IMR-90 (cell line): ENCODE measurements at regions not wholly inside any gene's neighbourhood (a gene's known extent, or its start where the extent isn't known, plus 50 kb on each side); places are given as distances from the start of the nearest gene placed in this dataset.

Source experiments
- CEBPB ChIP-seq: IDR thresholded peaks from 2 replicates; pipeline ENCODE4 v1.6.1; 2012; ENCODE audit warnings: low read depth, low read length, improper control_type of control experiment
- CHD1 ChIP-seq: IDR thresholded peaks from 2 replicates; pipeline ENCODE4 v1.6.1; 2012; ENCODE audit warnings: low read depth, low read length, improper control_type of control experiment
- CTCF ChIP-seq: conservative IDR thresholded peaks from 2 replicates; pipeline ENCODE4 v1.5.1; 2012; ENCODE audit warnings: mild to moderate bottlenecking, low read depth, low read length, improper control_type of control experiment
- MAFK ChIP-seq: IDR thresholded peaks from 2 replicates; pipeline ENCODE4 v1.6.1; 2012; ENCODE audit warnings: low read depth, low read length, improper control_type of control experiment
- MAZ ChIP-seq: IDR thresholded peaks from 2 replicates; pipeline ENCODE4 v1.6.1; 2012; ENCODE audit warnings: low read depth, mild to moderate bottlenecking, low read length, improper control_type of control experiment, moderate library complexity, borderline replicate concordance
- POLR2A ChIP-seq: IDR thresholded peaks from 2 replicates; pipeline ENCODE4 v1.6.1; 2012; ENCODE audit warnings: mild to moderate bottlenecking, low read depth, low read length
- RAD21 ChIP-seq: IDR thresholded peaks from 2 replicates; pipeline ENCODE4 v1.6.1; 2012; ENCODE audit warnings: low read length, improper control_type of control experiment
- RCOR1 ChIP-seq: IDR thresholded peaks from 2 replicates; pipeline ENCODE4 v1.6.1; 2012; ENCODE audit warnings: mild to moderate bottlenecking, low read length, improper control_type of control experiment; ENCODE audit not compliant: insufficient replicate concordance
- RFX5 ChIP-seq: IDR thresholded peaks from 2 replicates; pipeline ENCODE4 v1.8.0; 2012; ENCODE audit warnings: low read depth, mild to moderate bottlenecking, low read length, moderate library complexity
- SMC3 ChIP-seq: fragments of 150-350 bp; IDR thresholded peaks from 2 replicates; pipeline ENCODE4 v1.6.1; 2016; ENCODE audit warnings: low read depth, mild to moderate bottlenecking, antibody characterized with exemption, low read length, moderate library complexity
- USF2 ChIP-seq: fragments of 150-350 bp; IDR thresholded peaks from 2 replicates; pipeline ENCODE4 v1.6.1; 2017; ENCODE audit warnings: mild to moderate bottlenecking, antibody characterized with exemption, low read length, low read depth

- no peak for TF ChIP-seq CTCF
- TF ChIP-seq POLR2A: no peak
- no peak for TF ChIP-seq CEBPB
- no peak for TF ChIP-seq SMC3
- TF ChIP-seq USF2: no peak
- no peak for TF ChIP-seq RFX5
- no peak for TF ChIP-seq MAZ
- TF ChIP-seq RCOR1: no peak
- no peak for TF ChIP-seq RAD21
- no peak for TF ChIP-seq MAFK
- no peak for TF ChIP-seq CHD1
These were observed 108.0 kb upstream of the LEF1 start for GRCh38 chr4:108276690-108277089.
